ENCODE measurements at regions not wholly inside any gene's neighbourhood (a gene's known extent, or its start where the extent isn't known, plus 50 kb on each side); places are given as distances from the start of the nearest gene placed in this dataset.

DNA sequence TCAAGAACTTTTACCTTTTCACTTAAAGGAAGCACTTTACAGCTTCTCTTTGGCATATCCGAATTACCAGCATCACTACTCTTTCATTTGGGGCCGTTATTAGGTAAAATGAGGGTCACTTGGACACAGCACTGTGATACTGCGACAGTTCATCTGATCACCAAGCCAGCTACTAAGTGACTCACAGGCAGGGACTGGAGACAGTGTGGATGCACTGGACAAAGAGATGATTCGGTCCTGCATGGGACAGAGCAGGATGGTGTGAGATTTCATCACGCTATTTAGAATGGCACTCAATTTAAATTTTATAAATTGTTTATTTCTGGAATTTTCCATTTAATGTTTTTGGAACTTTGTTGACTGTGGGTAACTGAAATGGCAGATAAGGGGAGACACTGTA lies 166.9 kb upstream of the IL12A start:
- no peaks in the 10 kb centered on the region for H3K36me3 ChIP-seq (ENCODE audit: control insufficient read depth, insufficient read depth, low read length)
- H4K20me1 ChIP-seq (replicated peaks; ENCODE audit: control insufficient read depth, insufficient read depth, low read length) = no peaks in the 10 kb centered on the region
- no peak overlapping the region for H3K27ac ChIP-seq (ENCODE audit: extremely low read depth, low read depth, low read length)
- FAIRE-seq (no peak), ATAC-seq (no peak), DNase-seq (ENCODE audit: extremely low read depth in 1 of 4, low spot score in 3 of 4) (no peak)
- H3K9me3 ChIP-seq (replicated peaks; ENCODE audit: control insufficient read depth, insufficient read depth, low read depth, low read length) = no peaks in the 10 kb centered on the region
- BruUV-seq (replicated peaks) = no TSS peak
- ChIA-PET POLR2A (no interaction called here), CTCF (ENCODE audit: low intra/inter-chr PET ratio) (no interaction called here)
- H3K4me1 ChIP-seq (replicated peaks in 1 of 2; ENCODE audit: control insufficient read depth in 2 of 2, insufficient read depth in 2 of 2, low read length in 2 of 2) = no peaks in the 10 kb centered on the region
- WGBS (ENCODE audit: insufficient coverage, low coverage, missing lambda C conversion rate) = 0% methylated on average over 5 of the region's 5 CpGs
- H3K27me3 ChIP-seq (ENCODE audit: control insufficient read depth in 2 of 2, insufficient read depth in 2 of 2, low read length in 2 of 2) = no peaks in the 10 kb centered on the region
- intact Hi-C loops (cut with micrococcal nuclease) = loop anchor here (10.0 kb wide), 1 partner anchor 183 kb away; no protein-coding TSS in a partner anchor
- H2AFZ ChIP-seq (ENCODE audit: low read depth, low read length) = no peak overlapping the region
- H3K79me2 ChIP-seq (ENCODE audit: control insufficient read depth, insufficient read depth, low read length) = no peaks in the 10 kb centered on the region
- in situ Hi-C loops (cut with MboI) = loop anchor here (25.0 kb wide), 1 partner anchor 984 kb away; no protein-coding TSS in a partner anchor
- H3K4me3 ChIP-seq = no peak overlapping the region
- no peak for TF ChIP-seq ZNF76 (CRISPR knock-in tag; IDR thresholded peaks at IDR 0.05; ENCODE audit: borderline replicate concordance)
- TF ChIP-seq FOXK1 (CRISPR knock-in tag; IDR thresholded peaks at IDR 0.05; ENCODE audit: borderline replicate concordance) = no peak
- no peak overlapping the region for H3K9ac ChIP-seq (ENCODE audit: insufficient read depth in 1 of 2, low read depth in 2 of 2, low read length in 2 of 2)
- H3K9me1 ChIP-seq (ENCODE audit: control insufficient read depth, insufficient read depth, low read length) = no peaks in the 10 kb centered on the region
- H3K4me2 ChIP-seq (ENCODE audit: insufficient read depth, low read length) = no peak overlapping the region

- Histone ChIP-seq H3K9ac (ENCODE audit: insufficient read depth in 1 of 2, low read depth in 2 of 2, low read length in 2 of 2) (no peak overlapping the region), H3K9me1 (ENCODE audit: control insufficient read depth, insufficient read depth, low read length) (no peaks in the 10 kb centered on the region), H3K27ac (ENCODE audit: extremely low read depth, low read depth, low read length) (no peak overlapping the region), H3K27me3 (ENCODE audit: control insufficient read depth in 2 of 2, insufficient read depth in 2 of 2, low read length in 2 of 2) (no peaks in the 10 kb centered on the region), H3K36me3 (ENCODE audit: control insufficient read depth, insufficient read depth, low read length) (no peaks in the 10 kb centered on the region), H3K4me2 (ENCODE audit: insufficient read depth, low read length) (no peak overlapping the region), H3K4me3 (no peak overlapping the region), H4K20me1 (replicated peaks; ENCODE audit: control insufficient read depth, insufficient read depth, low read length) (no peaks in the 10 kb centered on the region), H2AFZ (ENCODE audit: low read depth, low read length) (no peak overlapping the region), H3K9me3 (replicated peaks; ENCODE audit: control insufficient read depth, insufficient read depth, low read depth, low read length) (no peaks in the 10 kb centered on the region), H3K79me2 (ENCODE audit: control insufficient read depth, insufficient read depth, low read length) (no peaks in the 10 kb centered on the region), H3K4me1 (replicated peaks in 1 of 2; ENCODE audit: control insufficient read depth in 2 of 2, insufficient read depth in 2 of 2, low read length in 2 of 2) (no peaks in the 10 kb centered on the region)
- ChIA-PET CTCF (ENCODE audit: low intra/inter-chr PET ratio) (no interaction called here), POLR2A (no interaction called here)
- in situ Hi-C loops (cut with MboI) = loop anchor here (25.0 kb wide), 1 partner anchor 986 kb away; no protein-coding TSS in a partner anchor
- ATAC-seq (no peak), FAIRE-seq (no peak), DNase-seq (ENCODE audit: extremely low read depth in 1 of 4, low spot score in 3 of 4) (no peak)
- no TSS peak for BruUV-seq (replicated peaks)
- WGBS (ENCODE audit: insufficient coverage, low coverage, missing lambda C conversion rate) = 0% methylated on average over 3 of the region's 3 CpGs
- TF ChIP-seq ZNF395 (CRISPR knock-in tag; IDR thresholded peaks at IDR 0.05) = no peak
- no peak for TF ChIP-seq JUND (IDR thresholded peaks at IDR 0.05; ENCODE audit: borderline replicate concordance, low read depth, low read length)
- no peak for TF ChIP-seq JUND (tag; IDR thresholded peaks at IDR 0.05; ENCODE audit: borderline replicate concordance, low read depth, low read length)
- TF ChIP-seq ELF1 (tag; IDR thresholded peaks at IDR 0.05) = no peak
- TF ChIP-seq PYGO2 (tag; IDR thresholded peaks at IDR 0.05) = no peak
- TF ChIP-seq YY1 (IDR thresholded peaks at IDR 0.05; ENCODE audit: borderline replicate concordance in 1 of 3, control insufficient read depth in 1 of 3, extremely low read depth in 1 of 3, insufficient read depth in 3 of 3, insufficient read length in 1 of 3, insufficient replicate concordance in 2 of 3, low read depth in 1 of 3, low read length in 2 of 3) = no peak
- TF ChIP-seq CBFB (CRISPR knock-in tag; IDR thresholded peaks at IDR 0.05) = no peak
- no peak for TF ChIP-seq XRCC4 (IDR thresholded peaks at IDR 0.05; ENCODE audit: extremely low read depth, insufficient read depth, insufficient read length)
- intact Hi-C loops (cut with micrococcal nuclease) = loop anchor here (10.0 kb wide), 1 partner anchor 181 kb away; no protein-coding TSS in a partner anchor
Measured at GRCh38 chr3:159823780-159824179, 164.9 kb upstream of the IL12A start.
